ENCODE measurements at regions not wholly inside any gene's neighbourhood (a gene's known extent, or its start where the extent isn't known, plus 50 kb on each side); places are given as distances from the start of the nearest gene placed in this dataset.
A peak's percentile ranks its signal among the peaks of the same experiment; 100 is the strongest.
"Not testable (repeated sequence)": the region's sequence is repeated elsewhere in the genome, so short reads cannot be mapped to it uniquely, and the experiment has no call there.

DNA sequence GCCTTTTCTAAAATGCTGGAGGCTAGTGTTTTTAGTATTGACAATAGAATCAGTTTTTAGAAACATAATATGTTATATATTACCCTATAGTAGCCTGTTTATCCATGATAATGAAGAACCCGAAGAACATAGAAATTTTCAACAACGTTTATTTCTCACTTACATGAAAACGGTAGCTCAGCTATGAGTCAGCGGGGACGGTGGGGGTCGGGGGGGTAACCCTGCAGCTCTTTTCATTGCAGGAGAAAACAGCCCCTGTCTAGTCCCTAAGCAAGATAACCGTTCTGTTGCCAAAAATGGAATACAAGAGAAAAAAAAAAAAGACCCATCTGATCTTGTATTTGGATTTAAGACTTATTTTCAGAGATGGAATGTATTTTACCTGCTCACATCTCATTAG, 1758.4 kb upstream of the AGA start:
- no peak for DNase-seq (ENCODE audit: low read depth)

DNA sequence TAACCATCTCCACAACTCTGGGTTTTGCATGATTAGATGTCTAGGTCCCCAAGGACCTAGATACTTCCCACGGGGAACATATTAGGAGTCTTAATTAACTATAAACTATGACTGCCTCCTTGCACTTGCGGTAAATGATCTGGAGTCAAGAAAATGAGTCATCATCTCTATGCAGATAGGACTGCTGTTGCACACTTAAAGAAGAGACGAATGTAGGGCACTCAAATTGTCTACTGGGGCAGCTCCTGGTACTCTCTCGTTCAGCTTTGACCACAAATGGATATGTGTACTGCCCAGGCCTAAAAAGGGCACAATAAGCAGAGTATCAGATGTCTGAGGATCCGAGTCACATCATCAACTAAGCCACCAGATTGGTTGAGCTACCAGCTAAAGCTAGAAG, 1783.4 kb upstream of the AGA start:
- DNase-seq (ENCODE audit: low read depth): peak; percentile 39

- no peak for DNase-seq (ENCODE audit: low read depth)
Measured at GRCh38 chr4:179248821-179249220, 1806.6 kb upstream of the AGA start.

DNA sequence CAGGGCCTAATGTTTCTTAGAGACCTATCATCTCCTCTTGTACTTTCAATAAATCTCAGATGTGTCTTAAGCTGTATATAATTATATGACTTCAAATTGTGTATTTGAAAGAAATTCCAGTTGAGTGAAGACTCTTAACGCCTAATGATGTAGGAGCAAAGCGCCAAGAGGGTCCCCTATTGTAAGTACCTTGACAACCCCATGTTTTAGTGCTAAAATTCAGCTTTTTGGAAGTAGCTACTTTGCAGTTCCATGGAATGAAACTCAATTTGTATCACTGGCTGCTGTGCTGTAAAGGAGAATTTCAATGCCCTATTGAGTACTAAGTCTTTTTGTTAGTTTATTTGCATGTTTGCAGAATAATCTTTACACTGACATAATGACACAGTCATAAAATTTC, 1826.6 kb upstream of the AGA start:
- DNase-seq (ENCODE audit: low read depth): no peak

DNA sequence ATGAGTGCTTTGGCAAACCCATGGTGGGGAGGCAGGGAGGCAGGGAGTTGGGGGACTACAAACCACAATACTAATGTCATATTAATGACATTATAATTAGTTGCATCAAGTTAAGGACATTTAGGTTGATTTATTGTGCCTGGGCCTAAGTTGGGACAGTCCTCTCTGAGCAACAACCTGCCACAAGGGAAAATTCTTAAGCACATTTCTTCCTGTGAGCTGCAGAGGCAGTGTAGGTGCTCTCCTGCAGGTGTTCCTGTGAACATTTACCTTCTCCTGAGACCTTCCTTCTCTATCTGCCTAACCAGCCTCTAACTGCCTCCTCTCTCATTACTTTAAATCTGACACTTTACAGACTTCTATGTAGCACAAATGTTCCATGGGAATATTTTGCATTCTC, 1830.0 kb upstream of the AGA start:
- DNase-seq (ENCODE audit: low read depth): no peak

DNA sequence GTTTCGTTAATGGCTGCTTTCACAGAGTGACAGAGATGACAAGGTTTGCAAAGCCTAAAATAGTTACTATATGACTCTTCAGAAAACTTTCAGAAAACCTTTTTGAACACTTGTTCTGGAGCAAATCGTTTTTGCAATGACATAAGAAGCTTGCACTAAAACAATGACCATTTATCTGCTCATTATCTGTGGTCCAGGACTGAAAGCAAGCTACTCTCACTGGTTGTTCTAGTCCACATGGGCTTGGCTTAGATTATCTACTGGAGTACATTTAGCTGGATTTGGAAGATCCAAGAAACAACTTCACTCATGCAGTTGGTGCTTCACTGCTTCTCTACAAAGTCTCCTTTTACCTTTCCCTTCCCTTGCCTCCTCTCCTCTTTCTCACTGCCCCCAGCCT, 1836.4 kb upstream of the AGA start:
- DNase-seq (ENCODE audit: low read depth): no peak

GRCh38 chr4:179285696-179286095, 1843.5 kb upstream of the AGA start:
- no peak for DNase-seq (ENCODE audit: low read depth)

GRCh38 chr4:179291657-179292056, 1849.4 kb upstream of the AGA start:
- no peak for DNase-seq (ENCODE audit: low read depth)

GRCh38 chr4:179292468-179292867, 1850.2 kb upstream of the AGA start:
- DNase-seq (ENCODE audit: low read depth): peak; percentile 20

GRCh38 chr4:179307297-179308136, 1865.3 kb upstream of the AGA start:
- peak; percentile 52 for DNase-seq (ENCODE audit: low read depth)

GRCh38 chr4:179313823-179314222, 1871.6 kb upstream of the AGA start:
- DNase-seq (ENCODE audit: low read depth): no peak

DNA sequence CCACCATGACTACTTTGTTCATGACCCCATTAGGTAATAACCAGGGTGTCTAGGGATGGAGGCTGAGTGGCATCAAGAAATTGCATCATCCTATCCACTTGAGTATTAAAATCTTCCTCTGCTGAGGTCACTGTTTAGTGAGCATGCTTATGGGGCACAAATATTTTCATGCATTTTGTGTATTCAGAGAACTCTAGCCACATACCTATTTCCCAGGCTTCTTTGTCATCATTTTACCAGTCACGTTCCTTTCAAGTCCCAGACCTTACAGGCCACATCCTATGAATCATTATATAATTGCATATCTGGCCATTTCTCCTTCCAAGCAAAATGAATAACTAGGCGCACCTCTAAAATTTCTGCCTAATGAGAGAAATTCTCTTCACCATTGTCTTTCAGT, 1882.9 kb upstream of the AGA start:
- peak; percentile 79 for DNase-seq (ENCODE audit: low read depth)

GRCh38 chr4:179328627-179329026, 1886.4 kb upstream of the AGA start:
- no peak for DNase-seq (ENCODE audit: low read depth)

- DNase-seq (ENCODE audit: low read depth): no peak
Measured at GRCh38 chr4:179331362-179331761, 1889.1 kb upstream of the AGA start.

DNA sequence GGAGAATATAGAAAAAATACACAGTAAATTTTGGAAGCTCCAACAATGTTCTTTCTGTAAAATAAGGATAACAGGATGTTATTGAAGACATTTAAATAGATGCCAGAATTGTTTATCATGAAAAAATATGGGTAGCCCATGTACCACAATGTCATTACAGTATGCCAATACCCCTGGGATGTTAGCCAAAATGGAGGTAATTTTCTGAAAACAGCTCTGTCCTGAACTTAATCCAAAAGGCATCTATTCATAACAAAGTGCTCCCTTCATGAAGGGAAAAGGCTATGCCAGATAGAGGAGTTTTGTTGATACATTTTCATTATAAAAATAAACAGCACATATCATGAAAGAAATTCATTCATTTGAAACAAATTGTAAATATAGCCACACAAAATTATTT, 1902.6 kb upstream of the AGA start:
- no peak for DNase-seq (ENCODE audit: low read depth)

DNA sequence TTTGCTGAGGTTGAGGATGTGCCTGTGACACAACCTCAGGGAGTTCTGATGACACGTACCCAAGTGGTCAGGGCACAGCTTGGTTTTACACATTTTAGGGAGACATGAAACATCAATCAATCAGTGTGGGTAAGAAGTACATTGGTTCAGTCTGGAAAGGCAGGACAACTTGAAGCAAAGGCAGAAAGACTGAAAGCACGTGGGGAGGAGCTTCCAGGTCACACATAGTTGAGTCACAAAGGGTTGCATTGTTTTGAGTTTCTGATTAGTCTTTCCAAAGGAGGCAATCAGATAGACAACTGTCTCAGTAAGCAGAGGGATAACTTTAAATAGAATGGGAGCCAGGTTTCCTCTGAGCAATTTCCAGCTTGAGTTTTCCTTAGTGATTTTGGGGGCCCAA, 1910.0 kb upstream of the AGA start:
- DNase-seq (ENCODE audit: low read depth): peak; percentile 59

- peak; percentile 48 for DNase-seq (ENCODE audit: low read depth)
Measured at GRCh38 chr4:179353786-179354185, 1911.5 kb upstream of the AGA start.

DNA sequence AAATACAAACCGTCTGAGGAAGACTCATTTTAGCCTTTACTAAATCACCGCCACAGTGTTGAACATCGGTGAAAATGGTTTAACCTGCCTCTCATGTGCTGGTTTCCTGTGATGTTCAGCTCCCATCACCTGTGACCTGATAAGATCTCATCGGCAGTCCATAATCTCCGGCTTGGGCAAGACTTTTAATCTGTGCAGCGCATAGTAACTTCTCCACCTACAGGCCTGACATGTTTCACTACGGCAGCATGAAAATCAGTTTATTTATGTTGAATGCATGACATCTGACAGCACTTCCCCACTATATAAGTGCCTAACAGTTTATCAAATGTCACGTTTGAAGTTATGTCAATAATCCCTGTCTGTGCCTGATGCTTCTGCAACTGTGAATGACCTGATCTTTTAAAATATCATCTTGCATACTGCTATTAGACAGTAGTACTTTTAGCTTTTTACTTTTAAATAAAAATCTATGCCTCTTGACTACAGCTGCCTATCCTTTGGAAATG, 1919.8 kb upstream of the AGA start:
- DNase-seq (ENCODE audit: low read depth): no peak

DNA sequence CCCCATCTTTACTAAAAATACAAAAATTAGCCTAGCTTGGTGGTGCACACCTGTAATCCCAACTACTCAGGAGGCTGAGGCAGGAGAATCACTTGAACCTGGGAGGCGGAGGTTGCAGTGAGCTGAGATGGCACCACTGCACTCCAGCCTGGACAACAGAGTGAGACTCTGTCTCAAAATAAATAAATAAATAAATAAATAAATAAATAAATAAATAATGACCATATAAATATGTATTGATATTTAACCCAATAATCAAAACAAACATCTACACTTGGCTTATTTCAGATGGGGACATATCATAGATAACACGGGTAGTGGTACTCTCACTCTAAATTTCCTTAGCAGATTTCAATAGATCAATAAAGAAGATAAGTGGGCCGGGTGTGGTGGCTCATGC, 1923.7 kb upstream of the AGA start:
- DNase-seq (ENCODE audit: low read depth): not testable (repeated sequence)

- no peak for DNase-seq (ENCODE audit: low read depth)
Measured at GRCh38 chr4:179372242-179372641, 1930.0 kb upstream of the AGA start.

- DNase-seq (ENCODE audit: low read depth): no peak
Measured at GRCh38 chr4:179372746-179373145, 1930.5 kb upstream of the AGA start.

DNA sequence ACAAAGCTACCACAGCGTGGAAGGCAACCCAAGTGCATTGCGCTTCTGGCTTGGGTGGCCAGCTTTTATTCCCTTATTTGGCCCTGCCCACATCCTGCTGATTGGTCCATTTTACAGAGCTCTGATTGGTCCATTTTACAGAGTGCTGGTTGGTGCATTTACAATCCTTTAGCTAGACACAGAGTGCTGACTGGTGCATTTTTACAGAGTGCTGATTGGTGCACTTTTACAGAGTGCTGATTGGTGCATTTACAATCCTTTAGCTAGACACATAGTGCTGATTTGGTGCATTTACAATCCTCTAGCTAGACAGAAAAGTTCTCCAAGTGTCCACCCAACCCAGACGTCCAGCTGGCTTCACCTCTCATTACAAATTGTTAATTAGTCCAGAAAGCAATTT, 1936.6 kb upstream of the AGA start:
- not testable (repeated sequence) for DNase-seq (ENCODE audit: low read depth)

DNA sequence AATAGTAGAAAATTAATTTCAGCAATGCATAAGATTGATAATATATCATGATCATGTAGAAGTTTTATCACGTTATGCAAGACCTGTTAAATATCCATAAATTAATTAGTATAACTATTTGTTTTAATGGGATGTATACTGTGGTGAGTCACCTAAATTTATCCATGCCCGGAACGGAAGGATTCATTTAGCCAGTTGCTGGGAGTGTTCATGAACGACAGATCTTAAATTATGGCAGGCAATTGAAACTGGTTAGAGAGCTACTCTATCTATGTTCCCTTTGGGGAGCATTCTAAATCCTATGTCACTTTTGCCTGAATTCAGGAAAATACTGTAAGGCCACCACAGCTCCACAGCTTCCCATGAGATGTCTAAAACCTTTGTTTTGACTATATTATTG, 1950.5 kb upstream of the AGA start:
- DNase-seq (ENCODE audit: low read depth): no peak

Data from HT1080 (cell line).